HG03571 (cell line): ENCODE measurements at regions not wholly inside any gene's neighbourhood (a gene's known extent, or its start where the extent isn't known, plus 50 kb on each side); places are given as distances from the start of the nearest gene placed in this dataset.

Source experiments
- ATAC-seq: cut with Tn5 transposase; IDR thresholded peaks from one replicate; pipeline ENCODE4 v1.9.1; 2021; ENCODE audit not compliant: unreplicated experiment

DNA sequence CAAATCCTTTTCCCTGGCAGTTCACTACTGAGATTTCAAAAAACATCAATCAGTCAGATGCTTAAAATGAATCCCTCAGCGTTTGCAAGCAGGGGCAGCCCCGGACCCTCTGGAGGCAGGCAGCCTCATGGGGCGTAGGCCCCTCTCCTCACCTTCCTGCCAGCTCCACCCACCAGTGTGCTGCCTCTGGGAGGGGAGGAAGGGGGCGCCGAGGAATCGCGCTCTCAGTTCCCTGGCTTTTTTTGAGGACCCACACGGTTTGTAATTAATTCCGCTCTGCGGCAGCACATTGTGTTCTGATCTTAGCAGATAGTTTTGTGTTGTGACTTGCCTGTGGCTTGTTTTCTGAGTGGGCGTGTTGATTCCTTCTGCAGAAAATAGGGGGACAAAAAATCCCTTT lies 159.9 kb downstream of the KLF13 start:
- ATAC-seq = no peak

DNA sequence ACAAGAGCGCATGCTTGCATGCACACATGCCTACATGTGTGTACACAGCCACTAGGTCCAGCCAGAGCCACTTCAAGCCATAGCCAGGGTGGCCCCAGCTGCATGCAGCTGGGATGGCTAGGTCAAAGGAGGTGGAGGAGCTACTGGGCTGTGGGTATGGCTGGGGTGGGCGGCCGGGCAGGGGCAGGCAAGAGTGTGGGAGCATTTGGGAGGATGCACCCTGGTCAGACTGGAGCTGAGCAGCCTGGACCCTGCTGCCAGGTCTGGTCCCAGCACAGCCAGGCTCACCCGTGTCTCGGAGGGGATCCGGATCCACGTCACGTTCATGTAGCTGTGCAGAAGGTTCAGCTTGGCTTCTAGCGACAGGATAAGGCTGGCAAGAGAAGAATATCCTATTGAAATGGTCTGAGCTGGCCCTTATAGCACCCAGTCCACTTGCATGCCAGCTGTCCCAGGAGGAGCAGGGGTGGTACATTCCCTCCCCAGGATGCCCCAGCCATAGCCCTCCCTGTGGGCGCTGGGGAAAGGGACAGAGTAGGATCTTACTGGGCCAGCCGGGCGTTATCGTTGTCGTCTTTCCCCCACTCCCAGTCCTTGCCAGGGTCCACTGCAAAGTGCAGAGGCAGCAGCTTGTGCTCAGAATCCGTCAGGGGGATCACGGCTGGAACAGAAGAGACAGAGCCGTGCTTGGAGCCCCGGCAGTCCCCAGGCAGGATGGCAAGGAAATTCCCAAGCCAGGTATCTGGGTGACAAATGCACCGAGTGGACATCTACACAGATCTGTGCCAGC lies 160.5 kb downstream of the KLF13 start:
- no peak for ATAC-seq

DNA sequence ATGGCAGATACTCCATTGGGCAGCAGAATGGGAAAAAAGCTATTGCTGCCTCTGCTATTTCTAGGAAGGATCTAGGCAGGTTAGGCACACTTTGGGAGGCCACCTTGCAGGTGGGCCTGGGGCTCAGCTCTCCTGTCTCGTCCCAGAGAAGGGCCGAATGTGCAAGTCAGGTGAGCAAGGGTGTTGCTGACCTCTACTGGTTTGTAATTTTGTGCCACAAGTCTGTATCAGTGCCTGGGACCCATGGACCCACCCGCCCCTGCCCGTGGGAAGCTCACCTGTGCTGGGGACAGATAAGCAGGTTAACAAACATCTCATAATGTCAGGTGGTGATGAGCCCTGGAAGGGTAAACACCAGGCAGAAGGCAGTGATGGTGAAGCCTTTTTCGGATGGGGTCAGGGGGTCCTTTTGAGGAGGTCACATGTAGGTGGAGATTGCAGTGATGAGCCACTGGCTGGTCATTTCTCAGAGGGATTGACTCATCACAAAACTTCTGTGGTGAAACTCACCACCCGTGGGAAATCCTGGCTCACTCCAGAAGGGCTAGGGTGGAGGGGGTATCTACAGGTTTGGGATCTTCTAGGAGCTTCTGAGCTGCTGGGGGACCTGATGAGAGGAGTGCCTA lies 161.3 kb downstream of the KLF13 start:
- no peak for ATAC-seq

DNA sequence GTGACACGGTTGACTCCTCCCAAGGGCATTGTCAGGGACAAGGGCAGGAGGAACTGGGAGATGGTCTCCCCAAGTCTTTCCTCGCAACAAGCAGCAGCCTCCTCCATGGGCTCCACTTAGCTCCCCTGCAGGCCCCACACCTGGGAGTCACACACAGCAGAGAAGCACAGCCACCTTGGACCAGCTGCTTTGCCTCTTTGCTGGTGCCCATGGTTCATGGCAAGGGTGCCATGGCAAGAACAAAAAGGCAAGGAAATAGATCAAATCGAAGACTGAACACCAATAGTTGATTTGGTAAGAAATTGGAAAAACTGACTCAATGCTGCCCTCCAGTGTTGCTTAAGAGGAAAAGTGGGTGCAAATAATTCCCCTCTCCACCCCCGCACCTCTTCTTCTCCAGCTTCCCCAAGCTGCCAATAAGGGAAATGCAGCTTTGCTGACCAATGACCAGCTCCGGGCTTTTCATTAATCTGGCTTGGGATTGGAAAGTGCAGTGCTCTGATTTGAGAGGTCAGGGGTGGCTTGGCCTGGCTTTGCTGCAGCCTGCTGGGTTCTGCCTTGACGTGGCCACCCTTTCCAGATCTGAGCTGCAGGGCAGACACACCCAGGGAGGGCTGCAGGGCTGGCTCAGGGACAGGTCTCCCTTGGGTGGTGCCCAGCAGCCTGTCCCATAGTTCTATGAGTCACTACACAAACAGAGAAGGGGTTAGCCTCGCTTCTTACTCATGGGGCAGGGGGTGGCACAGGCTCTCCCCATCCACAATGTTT lies 162.0 kb downstream of the KLF13 start:
- no peak for ATAC-seq

DNA sequence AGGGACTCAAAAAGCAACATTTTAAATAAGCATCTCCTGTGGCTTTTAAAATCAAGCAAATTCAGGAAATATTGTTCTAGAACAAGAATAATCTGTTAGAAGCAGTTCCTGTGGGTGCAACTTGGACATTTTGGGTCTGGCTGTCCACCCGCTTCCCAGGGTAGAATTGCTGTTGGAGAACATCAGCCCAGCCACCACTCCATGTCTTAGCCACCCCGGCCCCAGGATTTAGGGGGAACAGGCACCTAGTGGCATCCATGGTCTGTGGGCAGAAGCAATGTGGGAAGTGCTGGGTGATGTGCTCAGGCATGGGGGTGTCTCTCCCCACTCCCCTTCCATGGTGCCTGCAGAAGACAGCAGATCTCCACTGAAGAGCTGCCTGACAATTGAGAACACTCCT lies 162.6 kb downstream of the KLF13 start:
- no peak for ATAC-seq

DNA sequence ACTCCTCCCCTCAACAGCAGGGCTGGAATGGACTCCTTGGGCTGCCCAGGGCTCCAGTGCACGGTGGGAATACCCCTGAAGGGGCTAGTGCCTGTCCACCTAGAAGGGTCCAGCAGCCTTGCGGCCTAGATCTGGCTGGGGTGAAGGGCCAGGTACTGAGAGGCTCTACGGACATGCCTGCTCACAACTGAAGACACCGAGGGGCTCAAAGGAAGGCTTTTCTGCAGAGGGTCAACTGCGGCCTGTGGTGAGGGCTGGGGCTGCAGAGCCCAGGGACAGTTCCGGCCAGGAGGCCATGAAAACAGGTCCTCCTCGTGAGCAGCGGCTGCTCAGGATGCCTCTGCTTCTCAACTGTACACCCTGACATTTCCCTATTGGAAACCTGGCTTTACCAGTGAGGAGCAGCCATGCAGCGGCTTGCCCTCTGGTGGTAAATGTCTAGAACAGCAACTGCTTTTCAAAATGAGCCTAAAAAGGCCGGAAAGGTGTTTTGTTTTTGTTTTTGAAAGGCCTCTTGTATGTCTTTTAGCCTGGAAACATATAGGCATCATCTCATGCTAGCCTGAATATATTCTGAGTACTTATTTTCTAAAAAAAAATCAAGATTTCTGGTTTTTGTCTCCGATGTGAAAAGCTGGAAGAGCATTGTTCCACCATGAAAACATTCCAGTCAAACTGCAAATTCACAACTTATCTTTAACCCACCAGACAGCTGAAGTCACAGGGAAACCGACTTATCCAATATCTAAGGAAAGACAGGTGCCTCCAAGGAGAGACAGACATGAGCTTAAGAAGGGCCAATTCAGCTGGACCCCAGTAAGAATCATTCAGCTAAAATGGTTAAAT lies 163.4 kb downstream of the KLF13 start:
- no peak for ATAC-seq

DNA sequence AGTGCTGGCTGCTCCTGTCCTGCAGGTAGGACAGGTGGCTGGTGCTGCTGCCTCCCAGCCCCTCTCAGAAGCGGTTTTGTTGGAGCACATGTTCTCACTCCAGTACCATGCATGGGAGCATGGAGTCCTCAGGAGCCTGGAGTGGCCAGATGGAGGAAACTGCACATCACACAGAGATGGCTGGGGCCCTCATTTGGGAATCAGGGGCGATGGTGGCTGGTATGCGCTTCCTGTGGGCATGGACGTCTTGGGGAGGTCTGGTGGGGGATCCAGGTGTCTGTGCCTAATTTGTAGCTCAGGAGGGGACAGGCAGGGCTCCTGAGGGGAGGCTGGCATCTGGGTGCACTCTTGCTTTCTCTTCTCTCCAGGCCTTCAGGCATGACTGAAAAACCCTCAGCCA lies 168.2 kb downstream of the KLF13 start:
- ATAC-seq = no peak

DNA sequence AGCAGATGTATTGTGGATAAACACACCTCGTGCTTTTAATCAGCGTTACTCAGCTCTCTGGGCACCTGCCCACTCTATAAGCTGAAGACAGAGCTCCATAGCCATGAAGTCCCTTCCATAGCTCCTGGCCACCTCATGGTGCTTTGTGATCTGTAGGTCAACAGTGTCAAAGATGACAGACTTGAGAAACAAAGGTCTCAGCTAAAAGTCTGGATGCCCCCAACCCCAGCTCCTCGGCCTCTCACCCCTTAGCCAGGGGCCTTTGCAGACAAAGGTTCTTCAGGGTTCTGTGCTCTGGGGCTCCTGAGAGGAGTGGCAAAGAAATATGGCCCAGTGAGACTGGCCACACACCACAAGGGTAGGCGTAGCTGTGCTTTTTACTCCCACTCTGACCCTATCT lies 168.6 kb downstream of the KLF13 start:
- no peak for ATAC-seq

DNA sequence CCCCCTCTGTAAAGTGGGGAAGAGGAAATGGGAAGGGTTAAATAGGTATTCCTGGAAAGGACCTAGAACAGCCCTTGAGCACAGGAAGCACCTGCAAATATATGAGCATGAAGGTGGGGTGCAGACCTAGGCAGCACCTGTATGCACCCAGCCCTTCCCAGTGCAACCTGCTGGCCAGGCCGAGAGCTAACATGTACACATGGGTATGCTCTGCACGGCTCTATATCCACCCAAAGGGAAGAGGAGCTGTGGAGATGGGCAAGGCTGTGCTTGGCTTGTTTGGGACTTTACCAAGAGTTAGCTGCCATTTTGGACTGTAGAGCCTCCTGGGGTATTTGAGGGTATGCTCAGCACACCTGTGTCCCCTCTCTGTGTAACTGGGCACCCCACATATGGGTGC lies 171.2 kb downstream of the KLF13 start:
- no peak for ATAC-seq

DNA sequence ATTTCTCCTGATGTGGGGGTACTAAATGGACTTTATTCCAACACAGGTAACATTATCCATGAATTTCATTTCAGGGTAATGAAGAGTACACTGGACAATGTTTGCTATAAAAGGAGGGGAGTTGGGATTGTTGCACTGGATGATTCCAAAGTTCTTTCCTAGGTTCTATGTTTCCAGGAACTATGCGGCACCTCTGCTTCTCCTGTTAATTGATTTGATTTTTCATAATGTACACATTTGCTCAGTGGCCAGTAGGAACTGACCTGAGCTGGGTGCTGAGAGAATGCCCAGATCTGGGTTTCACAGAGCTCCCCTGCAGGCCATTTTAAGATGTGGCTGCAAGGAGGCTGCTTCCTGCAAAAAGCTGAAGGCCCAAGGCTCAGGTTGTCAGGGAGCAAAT lies 171.7 kb downstream of the KLF13 start:
- no peak for ATAC-seq

DNA sequence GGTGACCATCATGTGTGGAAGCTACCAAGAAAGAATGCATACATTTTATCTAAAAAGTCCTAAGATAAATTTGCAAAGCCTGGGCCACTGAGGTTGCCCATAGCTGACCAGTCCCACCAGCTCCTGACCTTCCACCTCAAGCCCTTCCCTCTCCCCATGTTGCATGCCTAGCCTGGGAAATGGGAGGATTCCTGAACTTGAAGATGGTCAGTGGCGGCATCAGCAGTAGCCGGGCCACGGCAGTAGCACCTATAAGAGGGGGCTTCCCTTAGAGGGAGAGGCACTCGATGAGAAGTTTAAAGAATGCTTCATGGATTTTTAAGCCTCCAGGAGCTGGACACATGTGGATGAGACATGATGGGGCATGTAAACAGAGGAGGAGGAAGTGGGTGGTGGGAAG lies 172.1 kb downstream of the KLF13 start:
- ATAC-seq = no peak

DNA sequence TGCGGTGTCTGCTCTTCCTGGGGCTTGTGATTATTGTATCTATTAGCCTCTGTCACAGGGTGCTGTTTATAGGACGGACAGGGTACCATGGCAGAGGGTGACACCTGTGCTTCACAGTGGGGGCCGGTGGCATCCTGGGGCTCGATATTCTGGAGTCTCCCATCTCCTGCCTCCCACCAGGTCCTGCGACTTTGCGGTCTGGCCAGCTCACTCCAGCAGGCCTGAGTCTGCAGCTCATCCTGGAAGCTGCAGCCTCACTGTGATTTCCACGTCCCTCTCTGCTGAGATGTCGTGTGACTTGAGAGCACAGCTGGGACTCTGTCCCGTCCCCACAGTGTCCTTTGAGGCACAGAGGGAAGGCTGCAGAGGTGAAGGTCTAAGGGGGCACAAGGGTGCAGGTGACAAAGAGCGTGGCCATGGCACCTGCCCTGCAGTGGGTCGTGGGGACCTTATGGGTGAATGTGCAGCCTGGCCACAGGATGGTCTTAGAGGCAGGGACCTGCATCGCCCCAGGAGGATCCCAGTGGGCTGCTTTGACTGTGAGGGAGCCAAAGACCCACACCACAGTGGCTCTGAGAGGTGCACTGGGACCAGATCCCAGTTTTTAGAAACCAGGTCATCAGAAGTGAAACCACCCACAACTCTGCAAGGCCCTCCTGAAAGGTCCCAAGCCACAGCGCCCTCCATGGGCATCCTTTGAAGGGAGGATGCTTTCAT lies 172.8 kb downstream of the KLF13 start:
- no peak for ATAC-seq

DNA sequence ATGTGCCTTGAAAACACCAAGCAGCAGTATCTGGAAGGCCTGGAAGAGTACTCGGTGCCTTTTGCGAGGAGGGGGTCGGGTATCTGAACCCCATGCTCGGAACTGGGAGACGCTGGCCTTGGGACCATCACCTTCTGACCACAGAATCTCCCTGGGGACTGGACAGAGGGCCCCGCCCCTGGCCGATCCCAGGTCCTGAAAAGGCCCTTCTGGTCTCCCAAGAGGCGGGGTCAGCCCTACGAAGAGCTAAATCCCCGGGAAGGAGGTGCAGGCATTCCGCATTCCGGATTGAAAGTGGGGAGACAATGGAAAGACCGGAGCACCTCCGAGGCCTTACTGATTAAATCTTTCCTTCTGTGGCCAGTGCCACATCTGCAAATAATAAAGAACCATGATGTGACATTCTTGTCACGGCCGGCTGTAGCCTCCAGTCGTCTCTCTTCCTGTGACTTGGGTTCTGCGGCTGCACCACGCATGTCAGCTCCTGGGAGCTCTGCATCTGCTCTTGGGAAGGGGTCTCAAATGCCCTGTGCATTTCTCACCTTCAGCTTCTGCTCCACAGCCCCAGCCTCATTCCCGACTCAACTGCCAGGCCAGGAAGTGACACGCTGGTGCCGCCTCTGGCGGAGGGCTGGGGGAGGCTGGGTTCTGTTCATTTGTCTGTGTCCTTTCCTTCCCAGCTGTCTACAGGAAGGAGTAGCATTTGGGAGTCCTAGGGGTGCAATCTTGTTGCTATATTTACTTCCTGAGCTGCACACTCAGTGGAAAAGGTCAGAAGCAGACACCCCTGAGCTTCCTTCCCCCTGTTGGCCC lies 173.5 kb downstream of the KLF13 start:
- no peak for ATAC-seq

DNA sequence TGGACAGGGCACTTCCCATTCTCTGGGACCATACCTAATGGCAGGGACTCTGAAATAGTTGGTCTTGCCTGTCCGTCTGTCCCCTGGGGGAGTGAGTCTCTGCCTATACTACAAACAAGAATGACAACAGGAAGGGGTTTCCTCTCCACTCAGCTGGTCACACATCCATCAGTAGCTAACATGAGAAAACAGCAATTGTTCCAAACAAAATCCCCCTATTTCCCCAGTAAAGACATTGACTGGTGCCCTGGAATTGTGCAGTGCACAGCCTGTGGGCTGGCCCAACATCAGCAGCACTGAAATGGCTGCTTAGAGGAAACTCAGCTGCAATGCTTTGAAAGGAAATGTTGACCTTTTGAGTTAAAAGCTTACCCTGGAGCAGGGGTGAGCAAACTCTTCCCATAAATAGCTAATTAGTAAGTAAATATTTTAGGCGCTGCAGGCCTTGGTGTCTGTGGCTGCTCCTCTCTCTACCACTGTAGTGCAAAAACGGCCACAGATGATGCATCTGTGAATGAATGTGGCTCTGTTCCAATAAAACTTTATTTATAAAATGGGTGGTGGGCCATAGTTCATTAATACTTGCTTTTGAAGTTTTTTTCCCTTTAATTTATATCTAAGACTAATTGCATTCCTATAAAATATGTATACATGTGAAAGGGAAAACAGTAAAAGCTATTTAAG lies 174.3 kb downstream of the KLF13 start:
- no peak for ATAC-seq

DNA sequence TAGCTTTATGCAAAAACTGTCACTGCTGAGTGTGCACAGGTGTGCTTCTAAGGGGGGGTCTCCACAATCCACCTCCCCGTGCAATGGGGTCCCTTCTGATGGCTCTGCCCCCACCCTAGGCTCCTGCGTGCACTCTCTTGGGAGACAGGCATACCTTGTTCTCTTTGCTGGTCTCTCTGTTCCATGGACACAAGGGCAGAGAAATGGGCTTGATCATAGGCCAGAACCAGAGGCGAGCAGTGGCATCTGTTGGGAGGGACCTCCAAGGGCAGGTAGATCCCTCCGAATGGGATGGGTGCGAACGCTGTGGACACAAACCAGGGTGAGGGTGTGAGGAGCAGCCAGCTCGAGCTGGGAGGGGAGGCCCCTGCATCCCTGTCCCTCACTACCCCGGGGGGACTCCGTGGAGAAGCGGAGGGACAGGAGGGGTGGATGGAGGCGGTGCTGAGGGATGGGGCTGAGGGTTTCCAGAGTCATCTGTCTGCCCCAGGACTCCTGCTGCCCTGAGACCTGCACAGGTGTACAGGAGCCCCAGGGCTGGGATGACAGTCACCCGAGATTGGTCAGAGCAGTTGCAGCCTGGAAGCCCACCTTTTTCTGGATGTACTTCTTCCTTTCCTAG lies 175.0 kb downstream of the KLF13 start:
- ATAC-seq = no peak

DNA sequence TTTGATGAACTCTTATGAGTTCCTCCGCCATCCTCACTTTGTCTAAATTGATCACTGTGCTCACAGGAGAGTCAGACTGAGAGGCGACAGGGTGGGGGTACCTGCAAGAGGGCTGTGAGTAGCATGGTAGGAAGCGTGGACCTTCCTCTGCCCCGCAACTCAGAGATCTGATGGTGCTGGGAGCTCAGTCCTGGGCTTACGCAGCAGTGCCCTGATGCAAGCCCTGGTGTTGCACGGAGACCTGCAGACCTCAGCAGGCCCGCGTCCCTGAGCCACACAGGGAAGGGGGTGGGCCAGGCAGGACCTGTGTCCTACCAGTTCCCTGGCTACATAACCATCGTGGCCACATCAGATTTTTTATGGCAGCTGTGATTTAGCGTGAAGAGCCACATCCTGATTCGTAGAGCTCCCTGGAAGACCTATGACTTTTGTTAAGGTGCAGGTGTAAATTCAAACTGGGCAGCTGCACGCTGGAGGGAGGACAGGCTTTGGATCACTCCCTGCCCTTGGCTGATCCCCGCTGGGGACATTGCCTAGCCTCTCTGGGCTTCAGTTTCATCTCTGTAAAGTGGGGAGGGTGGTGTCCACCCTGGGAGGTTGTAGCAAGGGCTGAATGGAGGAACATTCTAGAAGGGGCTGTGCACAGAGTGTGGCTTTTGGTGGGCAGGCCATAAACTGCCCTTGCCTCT lies 176.1 kb downstream of the KLF13 start:
- ATAC-seq = no peak

DNA sequence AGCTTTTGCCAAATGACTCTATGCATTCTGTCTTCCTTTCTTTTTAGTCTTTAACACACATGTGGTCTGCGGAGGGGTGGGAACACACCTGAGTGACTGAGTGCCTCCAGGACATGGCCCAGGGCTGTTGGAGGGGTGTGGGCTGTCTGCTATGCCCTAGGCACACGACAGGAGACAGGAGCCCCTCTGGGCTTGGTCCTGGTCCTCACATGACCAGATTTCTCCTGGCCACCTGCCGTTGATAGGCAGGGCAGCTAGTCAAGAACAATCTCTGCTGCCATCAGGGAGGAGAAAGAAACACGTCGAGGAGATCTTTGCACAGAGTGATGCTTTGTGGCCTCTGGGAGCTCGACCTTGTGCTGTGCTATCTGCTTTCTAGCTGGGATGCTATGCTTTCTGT lies 176.6 kb downstream of the KLF13 start:
- ATAC-seq = no peak
